ENCODE measurements at regions not wholly inside any gene's neighbourhood (a gene's known extent, or its start where the extent isn't known, plus 50 kb on each side); places are given as distances from the start of the nearest gene placed in this dataset.

DNA sequence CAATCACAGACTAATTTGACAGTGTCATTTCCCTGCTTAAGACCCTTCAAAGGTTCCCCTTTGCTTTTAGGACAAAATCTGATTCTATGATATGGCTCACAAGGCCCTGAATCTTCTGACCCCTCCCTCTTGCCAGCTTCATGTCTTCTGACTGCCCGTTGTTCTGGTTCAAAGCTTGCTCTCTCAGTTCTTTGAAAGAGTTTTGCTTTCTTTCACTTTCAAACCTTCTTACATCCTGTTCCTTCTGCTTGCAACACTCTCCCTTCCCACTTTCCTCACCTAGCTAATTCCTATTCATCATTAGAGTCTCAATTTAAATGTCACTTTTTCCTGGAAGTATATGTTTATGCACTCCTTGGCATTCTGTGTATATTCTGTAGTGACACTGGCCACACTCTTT is 299.2 kb downstream of the IDS start:
- TF ChIP-seq, protein P1, sequence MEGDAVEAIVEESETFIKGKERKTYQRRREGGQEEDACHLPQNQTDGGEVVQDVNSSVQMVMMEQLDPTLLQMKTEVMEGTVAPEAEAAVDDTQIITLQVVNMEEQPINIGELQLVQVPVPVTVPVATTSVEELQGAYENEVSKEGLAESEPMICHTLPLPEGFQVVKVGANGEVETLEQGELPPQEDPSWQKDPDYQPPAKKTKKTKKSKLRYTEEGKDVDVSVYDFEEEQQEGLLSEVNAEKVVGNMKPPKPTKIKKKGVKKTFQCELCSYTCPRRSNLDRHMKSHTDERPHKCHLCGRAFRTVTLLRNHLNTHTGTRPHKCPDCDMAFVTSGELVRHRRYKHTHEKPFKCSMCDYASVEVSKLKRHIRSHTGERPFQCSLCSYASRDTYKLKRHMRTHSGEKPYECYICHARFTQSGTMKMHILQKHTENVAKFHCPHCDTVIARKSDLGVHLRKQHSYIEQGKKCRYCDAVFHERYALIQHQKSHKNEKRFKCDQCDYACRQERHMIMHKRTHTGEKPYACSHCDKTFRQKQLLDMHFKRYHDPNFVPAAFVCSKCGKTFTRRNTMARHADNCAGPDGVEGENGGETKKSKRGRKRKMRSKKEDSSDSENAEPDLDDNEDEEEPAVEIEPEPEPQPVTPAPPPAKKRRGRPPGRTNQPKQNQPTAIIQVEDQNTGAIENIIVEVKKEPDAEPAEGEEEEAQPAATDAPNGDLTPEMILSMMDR (IDR thresholded peaks at IDR 0.05), result no peak
- TF ChIP-seq EZH2 (IDR thresholded peaks at IDR 0.05; ENCODE audit: borderline replicate concordance, insufficient read depth, low read depth, low read length, poor library complexity, severe bottlenecking), result no peak
